ENCODE measurements at regions not wholly inside any gene's neighbourhood (a gene's known extent, or its start where the extent isn't known, plus 50 kb on each side); places are given as distances from the start of the nearest gene placed in this dataset.

DNA sequence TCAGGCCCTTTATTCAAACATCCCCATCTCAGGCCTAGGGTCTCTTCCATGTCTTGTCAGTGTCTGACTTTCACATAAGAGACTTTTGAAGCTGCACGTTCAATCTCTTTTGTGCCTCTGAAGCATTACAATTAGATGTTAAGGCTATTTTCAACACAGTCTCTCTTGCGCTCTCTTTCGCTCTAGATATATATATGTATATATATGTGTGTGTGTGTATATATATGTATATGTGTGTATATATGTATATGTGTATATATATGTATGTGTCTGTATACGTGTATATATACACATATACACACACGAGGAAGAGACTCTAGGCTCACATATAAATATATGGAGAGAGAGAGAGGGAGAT is 162.5 kb upstream of the RNPC3 start:
- H3K4me1 ChIP-seq (ENCODE audit: control insufficient read depth in 5 of 5, insufficient read depth in 5 of 5, low read length in 5 of 5): no peaks in the 10 kb centered on the region
- no peak overlapping the region for H3K4me3 ChIP-seq
- DNase-seq (no peak), ATAC-seq (ENCODE audit: insufficient read depth, low FRiP score) (no peak)
- no peaks in the 10 kb centered on the region for H3K36me3 ChIP-seq (ENCODE audit: control insufficient read depth in 4 of 4, insufficient read depth in 4 of 4, low read length in 4 of 4)
- H3K9me3 ChIP-seq (ENCODE audit: control insufficient read depth in 4 of 4, insufficient read depth in 3 of 4, low read length in 3 of 4): no peaks in the 10 kb centered on the region
- 93 to 95% methylated on average over 5 of the region's 5 CpGs for WGBS, 2 donors
- no peak overlapping the region for H3K27ac ChIP-seq (ENCODE audit: low read depth in 1 of 2, low read length in 1 of 2)
- no peaks in the 10 kb centered on the region for H3K27me3 ChIP-seq (ENCODE audit: control insufficient read depth in 3 of 3, insufficient read depth in 3 of 3, low read length in 2 of 3)
- TF ChIP-seq CTCF (IDR thresholded peaks at IDR 0.05; ENCODE audit: control extremely low read depth, extremely low read depth): no peak
- H3K9ac ChIP-seq (ENCODE audit: insufficient read depth in 1 of 2, low read length in 2 of 2): no peak overlapping the region

- Histone ChIP-seq H3K36me3 (ENCODE audit: control insufficient read depth in 4 of 4, insufficient read depth in 4 of 4, low read length in 4 of 4) (no peaks in the 10 kb centered on the region), H3K9ac (ENCODE audit: insufficient read depth in 1 of 2, low read length in 2 of 2) (no peak overlapping the region), H3K4me1 (ENCODE audit: control insufficient read depth in 5 of 5, insufficient read depth in 5 of 5, low read length in 5 of 5) (no peaks in the 10 kb centered on the region), H3K9me3 (ENCODE audit: control insufficient read depth in 4 of 4, insufficient read depth in 3 of 4, low read length in 3 of 4) (no peaks in the 10 kb centered on the region), H3K27me3 (ENCODE audit: control insufficient read depth in 3 of 3, insufficient read depth in 3 of 3, low read length in 2 of 3) (no peaks in the 10 kb centered on the region), H3K27ac (ENCODE audit: low read depth in 1 of 2, low read length in 1 of 2) (no peak overlapping the region), H3K4me3 (no peak overlapping the region)
- no peak for TF ChIP-seq CTCF (IDR thresholded peaks at IDR 0.05; ENCODE audit: control extremely low read depth, extremely low read depth)
- WGBS, 2 donors: 93 to 94% methylated on average over 4 of the region's 4 CpGs
- DNase-seq: no peak
- ATAC-seq (ENCODE audit: insufficient read depth, low FRiP score): no peak
Measured at GRCh38 chr1:103362348-103363007, 163.0 kb upstream of the RNPC3 start.

DNA sequence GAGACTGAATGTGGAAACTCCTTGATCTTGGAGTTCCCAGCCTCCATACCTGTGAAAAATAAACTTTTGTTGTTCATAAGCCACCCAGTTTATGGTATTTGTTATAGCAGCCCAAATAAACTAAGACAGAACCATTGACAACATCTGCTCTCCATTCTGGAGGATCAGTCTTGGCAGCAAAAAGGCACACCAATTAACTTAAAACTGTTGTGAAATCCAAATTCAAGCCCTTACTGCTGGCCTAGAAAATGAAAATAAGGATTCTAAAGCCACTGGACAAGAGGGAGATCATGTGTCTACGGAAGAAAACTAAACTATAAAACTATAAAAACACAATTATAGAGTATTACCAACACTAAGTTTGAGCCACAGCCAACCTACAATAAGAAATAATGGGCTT is 172.1 kb upstream of the RNPC3 start:
- no peaks in the 10 kb centered on the region for H3K4me1 ChIP-seq (ENCODE audit: control insufficient read depth in 5 of 5, insufficient read depth in 5 of 5, low read length in 5 of 5)
- no peak overlapping the region for H3K4me3 ChIP-seq
- no peak overlapping the region for H3K9ac ChIP-seq (ENCODE audit: insufficient read depth in 1 of 2, low read length in 2 of 2)
- 77 to 83% methylated on average over 1 of the region's 1 CpG for WGBS, 2 donors
- H3K27ac ChIP-seq (ENCODE audit: low read depth in 1 of 2, low read length in 1 of 2): no peak overlapping the region
- H3K36me3 ChIP-seq (ENCODE audit: control insufficient read depth in 4 of 4, insufficient read depth in 4 of 4, low read length in 4 of 4): no peaks in the 10 kb centered on the region
- no peak for ATAC-seq (ENCODE audit: insufficient read depth, low FRiP score)
- no peak for TF ChIP-seq CTCF (IDR thresholded peaks at IDR 0.05; ENCODE audit: control extremely low read depth, extremely low read depth)
- H3K9me3 ChIP-seq (ENCODE audit: control insufficient read depth in 4 of 4, insufficient read depth in 3 of 4, low read length in 3 of 4): no peaks in the 10 kb centered on the region
- DNase-seq: no peak
- H3K27me3 ChIP-seq (ENCODE audit: control insufficient read depth in 3 of 3, insufficient read depth in 3 of 3, low read length in 2 of 3): no peaks in the 10 kb centered on the region

DNA sequence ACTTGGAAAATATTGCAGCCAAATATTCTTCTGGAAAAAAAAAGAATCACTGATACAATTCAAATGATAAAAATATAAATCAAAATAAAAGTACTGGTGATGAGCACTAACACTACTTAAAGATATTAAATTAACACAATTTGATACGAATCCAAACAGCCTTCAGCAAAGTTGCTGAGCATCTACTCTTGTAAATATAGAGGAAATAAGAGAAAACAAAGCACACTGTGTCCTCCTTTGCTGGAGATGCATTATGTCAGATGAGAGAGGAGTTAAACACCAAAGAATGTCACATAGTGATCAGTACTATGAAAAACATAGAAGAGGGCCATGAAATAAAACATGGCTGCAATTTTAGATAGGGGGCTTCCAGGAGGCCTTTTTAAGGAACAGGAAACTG is 177.4 kb upstream of the RNPC3 start:
- Histone ChIP-seq H3K4me3 (no peak overlapping the region), H3K36me3 (ENCODE audit: control insufficient read depth in 4 of 4, insufficient read depth in 4 of 4, low read length in 4 of 4) (no peaks in the 10 kb centered on the region), H3K27me3 (ENCODE audit: control insufficient read depth in 3 of 3, insufficient read depth in 3 of 3, low read length in 2 of 3) (no peaks in the 10 kb centered on the region), H3K4me1 (ENCODE audit: control insufficient read depth in 5 of 5, insufficient read depth in 5 of 5, low read length in 5 of 5) (no peaks in the 10 kb centered on the region), H3K9ac (ENCODE audit: insufficient read depth in 1 of 2, low read length in 2 of 2) (no peak overlapping the region), H3K9me3 (ENCODE audit: control insufficient read depth in 4 of 4, insufficient read depth in 3 of 4, low read length in 3 of 4) (no peaks in the 10 kb centered on the region), H3K27ac (ENCODE audit: low read depth in 1 of 2, low read length in 1 of 2) (no peak overlapping the region)
- TF ChIP-seq CTCF (IDR thresholded peaks at IDR 0.05; ENCODE audit: control extremely low read depth, extremely low read depth): no peak
- no peak for ATAC-seq (ENCODE audit: insufficient read depth, low FRiP score)
- DNase-seq: no peak
- 57 to 78% methylated on average over 1 of the region's 1 CpG for WGBS, 2 donors
